SK-N-SH (cell line): ENCODE measurements at regions not wholly inside any gene's neighbourhood (a gene's known extent, or its start where the extent isn't known, plus 50 kb on each side); places are given as distances from the start of the nearest gene placed in this dataset.

Experiments used
- CTCF ChIA-PET: fragments of 300-600, 350-600 bp; formaldehyde crosslinking; extraction: SDS; loops from one replicate; lab custom pipeline; 2021; lab: Yijun Ruan, JAX
- POLR2A ChIA-PET: fragments of 350-600 bp; sonication (Branson Sonifier 250); formaldehyde crosslinking; extraction: SDS; loops from one replicate; lab custom pipeline; 2020; ENCODE audit warnings: antibody characterized with exemption, inconsistent platforms; lab: Yijun Ruan, JAX
- DNase-seq: peaks from one replicate; pipeline ENCODE4 v3.0.0; 2012
- H2AFZ ChIP-seq: fragments of 200-600 bp; sonication (generic); 2 replicates; pipeline ENCODE4 v1.8.1; 2016; ENCODE audit warnings: antibody characterized with exemption, mild to moderate bottlenecking, low read depth
- H3F3A ChIP-seq: fragments of 200-600 bp; sonication (generic); replicated peaks from 2 replicates; pipeline ENCODE3; 2016; ENCODE audit warnings: antibody characterized with exemption, mild to moderate bottlenecking; ENCODE audit not compliant: insufficient read depth
- H3K27ac ChIP-seq, 2 experiments: fragments of 200-500 bp in 1 of 2; fragments of 200-600 bp in 1 of 2; sonication (Bioruptor generic) in 1 of 2; sonication (generic), shearing (Covaris generic) in 1 of 2; 2 replicates each; pipeline versions ENCODE4 v1.5.1 to v1.6.1; 2014 to 2016; ENCODE audit warnings: low read depth in 2 of 2, inconsistent platforms in 1 of 2, low read length in 1 of 2, mild to moderate bottlenecking in 1 of 2, mixed read lengths in 1 of 2
- H3K27me3 ChIP-seq: fragments of 200-600 bp; sonication (generic), shearing (Covaris generic); 2 replicates; pipeline ENCODE4 v1.6.1; 2016; ENCODE audit warnings: mixed run types; ENCODE audit not compliant: insufficient read depth
- H3K36me3 ChIP-seq, 2 experiments: fragments of 200-500 bp in 1 of 2; fragments of 200-600 bp in 1 of 2; sonication (Bioruptor generic) in 1 of 2; sonication (generic) in 1 of 2; replicated peaks in 1 of 2; 2 replicates each; pipeline versions ENCODE3 to v1.5.1; 2014 to 2016; ENCODE audit warnings: low read length in 1 of 2, mild to moderate bottlenecking in 1 of 2; ENCODE audit not compliant: insufficient read depth in 2 of 2, control insufficient read depth in 1 of 2
- H3K4me1 ChIP-seq, 2 experiments: fragments of 200-500 bp in 1 of 2; fragments of 200-600 bp in 1 of 2; sonication (Bioruptor generic) in 1 of 2; sonication (generic), shearing (Covaris generic) in 1 of 2; 2 replicates each; pipeline versions ENCODE4 v1.5.1 to v1.6.1; 2014 to 2016; ENCODE audit warnings: low read depth in 1 of 2, low read length in 1 of 2, mixed run types in 1 of 2; ENCODE audit not compliant: insufficient read depth in 2 of 2, control insufficient read depth in 1 of 2
- H3K4me2 ChIP-seq: fragments of 200-600 bp; sonication (generic), shearing (Covaris generic); 2 replicates; pipeline ENCODE4 v1.6.1; 2017; ENCODE audit warnings: mixed run types
- H3K4me3 ChIP-seq, 2 experiments: fragments of 200-500 bp in 1 of 2; fragments of 200-600 bp in 1 of 2; sonication (Bioruptor generic) in 1 of 2; sonication (generic), shearing (Covaris generic) in 1 of 2; 2 replicates each; pipeline versions ENCODE4 v1.5.1 to v1.8.1; 2014 to 2016; ENCODE audit warnings: low read depth in 2 of 2, inconsistent platforms in 1 of 2, low read length in 1 of 2, mild to moderate bottlenecking in 1 of 2, mixed read lengths in 1 of 2, moderate library complexity in 1 of 2
- H3K79me2 ChIP-seq: fragments of 200-600 bp; sonication (generic); 2 replicates; pipeline ENCODE4 v1.8.1; 2017; ENCODE audit warnings: mild to moderate bottlenecking; ENCODE audit not compliant: insufficient read depth
- H3K9ac ChIP-seq: fragments of 200-600 bp; sonication (generic); 2 replicates; pipeline ENCODE4 v1.6.1; 2017; ENCODE audit warnings: mixed run types
- H3K9me2 ChIP-seq: fragments of 200-600 bp; sonication (generic); 2 replicates; pipeline ENCODE4 v1.6.1; 2017; ENCODE audit warnings: mixed run types
- H3K9me3 ChIP-seq: fragments of 200-600 bp; sonication (generic); 2 replicates; pipeline ENCODE4 v1.6.1; 2017; ENCODE audit warnings: mixed run types, mild to moderate bottlenecking, moderate library complexity
- H4K20me1 ChIP-seq: fragments of 200-600 bp; sonication (generic); 2 replicates; pipeline ENCODE4 v1.6.1; 2017; ENCODE audit warnings: mild to moderate bottlenecking, mixed run types; ENCODE audit not compliant: insufficient read depth
- EP300 ChIP-seq, 2 experiments: IDR thresholded peaks; 2 replicates each; pipeline versions ENCODE4 v1.4.0 to v1.6.1; 2012; ENCODE audit warnings: borderline replicate concordance in 1 of 2, low read depth in 1 of 2, low read length in 1 of 2
- FOXJ3 ChIP-seq: sonication (generic); formaldehyde crosslinking; IDR thresholded peaks from 2 replicates; pipeline ENCODE4 v1.5.1; 2020; ENCODE audit warnings: mild to moderate bottlenecking, missing genetic modification reagents
- GATA2 ChIP-seq: sonication (generic); formaldehyde crosslinking; IDR thresholded peaks from 2 replicates; pipeline ENCODE4 v1.5.0; 2020; ENCODE audit warnings: mild to moderate bottlenecking, missing genetic modification reagents
- NFIC ChIP-seq: IDR thresholded peaks from 2 replicates; pipeline ENCODE4 v1.4.0; 2012; ENCODE audit warnings: borderline replicate concordance
- RFX5 ChIP-seq: IDR thresholded peaks from 2 replicates; pipeline ENCODE4 v1.6.1; 2012; ENCODE audit warnings: mild to moderate bottlenecking, improper control_type of control experiment, low read length
- SMC3 ChIP-seq: IDR thresholded peaks from 2 replicates; pipeline ENCODE4 v1.6.1; 2012; ENCODE audit warnings: low read depth, low read length, improper control_type of control experiment
- TAF1 ChIP-seq: IDR thresholded peaks from 2 replicates; pipeline ENCODE4 v1.6.1; 2012; ENCODE audit warnings: low read depth, mild to moderate bottlenecking, low read length, moderate library complexity, borderline replicate concordance
- TEAD4 ChIP-seq: IDR thresholded peaks from 2 replicates; pipeline ENCODE4 v1.4.0; 2012; ENCODE audit warnings: mild to moderate bottlenecking, borderline replicate concordance; ENCODE audit not compliant: insufficient read depth
- WGBS: methylation state at CpG from one replicate; pipeline ENCODE4 v1.1.6; 2017; ENCODE audit warnings: low lambda C conversion rate; 5-methylcytosine and 5-hydroxymethylcytosine counted together
- TF ChIP-seq, protein P1 (sequence below): fragments of 150-350 bp; IDR thresholded peaks from 2 replicates; pipeline ENCODE4 v1.6.1; 2016; ENCODE audit warnings: mild to moderate bottlenecking, low read depth, low read length
- TF ChIP-seq, protein P2 (sequence below): IDR thresholded peaks from 2 replicates; pipeline ENCODE4 v1.4.0; 2012; ENCODE audit warnings: low read depth, borderline replicate concordance
- TF ChIP-seq, protein P3 (sequence below): fragments of 150-350 bp; IDR thresholded peaks from 2 replicates; pipeline ENCODE4 v1.6.1; 2017; ENCODE audit warnings: antibody characterized with exemption, low read length, low read depth, borderline replicate concordance
- TF ChIP-seq, protein P4 (sequence below): fragments of 200-600 bp; sonication (generic); IDR thresholded peaks from 2 replicates; pipeline ENCODE4 v1.6.1; 2017; ENCODE audit warnings: antibody characterized with exemption, mild to moderate bottlenecking, moderate library complexity

DNA sequence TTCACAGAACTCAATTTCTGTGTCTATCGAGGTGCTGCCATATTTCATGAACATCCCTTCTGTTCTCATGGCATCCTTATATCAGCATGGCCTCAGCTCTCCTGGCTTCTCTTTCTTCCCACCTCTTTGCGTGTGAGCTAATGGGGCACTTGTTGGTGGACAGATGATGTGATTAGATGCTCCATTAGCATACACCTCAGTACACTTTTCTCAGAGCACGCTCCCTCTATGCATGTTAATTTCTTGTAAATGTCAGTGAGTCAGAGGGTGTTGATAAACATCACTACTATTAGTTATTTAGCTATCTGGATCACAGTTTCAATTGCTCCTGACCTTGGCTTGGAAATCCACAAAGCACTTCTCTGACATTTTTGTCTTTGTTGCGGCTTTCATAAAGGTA, 159.4 kb downstream of the CD8B2 start:
- no peaks in the 10 kb centered on the region for H3K9me2 ChIP-seq
- no peaks in the 10 kb centered on the region for H3K27me3 ChIP-seq
- no peaks in the 10 kb centered on the region for H3F3A ChIP-seq
- H3K27ac ChIP-seq, result no peak overlapping the region
- H2AFZ ChIP-seq, result no peak overlapping the region
- peaks cover 0 to 5% of the 10 kb centered on the region in 2 experiments; a peak in 1 of 4 replicates for H3K4me1 ChIP-seq
- H3K79me2 ChIP-seq, result no peaks in the 10 kb centered on the region
- H3K4me3 ChIP-seq, result no peak overlapping the region
- no peak for DNase-seq
- no peak overlapping the region for H3K9ac ChIP-seq
- no peaks in the 10 kb centered on the region for H4K20me1 ChIP-seq
- H3K9me3 ChIP-seq, result no peaks in the 10 kb centered on the region
- no peak overlapping the region for H3K4me2 ChIP-seq
- TF ChIP-seq TAF1, result no peak
- TF ChIP-seq FOXJ3 (CRISPR knock-in tag), result no peak
- no peak for TF ChIP-seq TEAD4
- TF ChIP-seq, protein P1, sequence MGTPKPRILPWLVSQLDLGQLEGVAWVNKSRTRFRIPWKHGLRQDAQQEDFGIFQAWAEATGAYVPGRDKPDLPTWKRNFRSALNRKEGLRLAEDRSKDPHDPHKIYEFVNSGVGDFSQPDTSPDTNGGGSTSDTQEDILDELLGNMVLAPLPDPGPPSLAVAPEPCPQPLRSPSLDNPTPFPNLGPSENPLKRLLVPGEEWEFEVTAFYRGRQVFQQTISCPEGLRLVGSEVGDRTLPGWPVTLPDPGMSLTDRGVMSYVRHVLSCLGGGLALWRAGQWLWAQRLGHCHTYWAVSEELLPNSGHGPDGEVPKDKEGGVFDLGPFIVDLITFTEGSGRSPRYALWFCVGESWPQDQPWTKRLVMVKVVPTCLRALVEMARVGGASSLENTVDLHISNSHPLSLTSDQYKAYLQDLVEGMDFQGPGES, result no peak
- TF ChIP-seq SMC3, result no peak
- no peak for TF ChIP-seq GATA2 (CRISPR knock-in tag)
- TF ChIP-seq, protein P2, sequence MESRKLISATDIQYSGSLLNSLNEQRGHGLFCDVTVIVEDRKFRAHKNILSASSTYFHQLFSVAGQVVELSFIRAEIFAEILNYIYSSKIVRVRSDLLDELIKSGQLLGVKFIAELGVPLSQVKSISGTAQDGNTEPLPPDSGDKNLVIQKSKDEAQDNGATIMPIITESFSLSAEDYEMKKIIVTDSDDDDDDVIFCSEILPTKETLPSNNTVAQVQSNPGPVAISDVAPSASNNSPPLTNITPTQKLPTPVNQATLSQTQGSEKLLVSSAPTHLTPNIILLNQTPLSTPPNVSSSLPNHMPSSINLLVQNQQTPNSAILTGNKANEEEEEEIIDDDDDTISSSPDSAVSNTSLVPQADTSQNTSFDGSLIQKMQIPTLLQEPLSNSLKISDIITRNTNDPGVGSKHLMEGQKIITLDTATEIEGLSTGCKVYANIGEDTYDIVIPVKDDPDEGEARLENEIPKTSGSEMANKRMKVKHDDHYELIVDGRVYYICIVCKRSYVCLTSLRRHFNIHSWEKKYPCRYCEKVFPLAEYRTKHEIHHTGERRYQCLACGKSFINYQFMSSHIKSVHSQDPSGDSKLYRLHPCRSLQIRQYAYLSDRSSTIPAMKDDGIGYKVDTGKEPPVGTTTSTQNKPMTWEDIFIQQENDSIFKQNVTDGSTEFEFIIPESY, result no peak
- no peak for TF ChIP-seq NFIC
- TF ChIP-seq RFX5, result no peak
- TF ChIP-seq EP300 (IDR thresholded peaks at IDR 0.05; ENCODE audit: borderline replicate concordance in 1 of 2, low read depth in 1 of 2, low read length in 1 of 2), result no peak
- TF ChIP-seq, protein P3, sequence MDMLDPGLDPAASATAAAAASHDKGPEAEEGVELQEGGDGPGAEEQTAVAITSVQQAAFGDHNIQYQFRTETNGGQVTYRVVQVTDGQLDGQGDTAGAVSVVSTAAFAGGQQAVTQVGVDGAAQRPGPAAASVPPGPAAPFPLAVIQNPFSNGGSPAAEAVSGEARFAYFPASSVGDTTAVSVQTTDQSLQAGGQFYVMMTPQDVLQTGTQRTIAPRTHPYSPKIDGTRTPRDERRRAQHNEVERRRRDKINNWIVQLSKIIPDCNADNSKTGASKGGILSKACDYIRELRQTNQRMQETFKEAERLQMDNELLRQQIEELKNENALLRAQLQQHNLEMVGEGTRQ, result no peak
- TF ChIP-seq, protein P4, sequence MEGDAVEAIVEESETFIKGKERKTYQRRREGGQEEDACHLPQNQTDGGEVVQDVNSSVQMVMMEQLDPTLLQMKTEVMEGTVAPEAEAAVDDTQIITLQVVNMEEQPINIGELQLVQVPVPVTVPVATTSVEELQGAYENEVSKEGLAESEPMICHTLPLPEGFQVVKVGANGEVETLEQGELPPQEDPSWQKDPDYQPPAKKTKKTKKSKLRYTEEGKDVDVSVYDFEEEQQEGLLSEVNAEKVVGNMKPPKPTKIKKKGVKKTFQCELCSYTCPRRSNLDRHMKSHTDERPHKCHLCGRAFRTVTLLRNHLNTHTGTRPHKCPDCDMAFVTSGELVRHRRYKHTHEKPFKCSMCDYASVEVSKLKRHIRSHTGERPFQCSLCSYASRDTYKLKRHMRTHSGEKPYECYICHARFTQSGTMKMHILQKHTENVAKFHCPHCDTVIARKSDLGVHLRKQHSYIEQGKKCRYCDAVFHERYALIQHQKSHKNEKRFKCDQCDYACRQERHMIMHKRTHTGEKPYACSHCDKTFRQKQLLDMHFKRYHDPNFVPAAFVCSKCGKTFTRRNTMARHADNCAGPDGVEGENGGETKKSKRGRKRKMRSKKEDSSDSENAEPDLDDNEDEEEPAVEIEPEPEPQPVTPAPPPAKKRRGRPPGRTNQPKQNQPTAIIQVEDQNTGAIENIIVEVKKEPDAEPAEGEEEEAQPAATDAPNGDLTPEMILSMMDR, result no peak
- WGBS, result 43% methylated on average over 4 of the region's 4 CpGs
- ChIA-PET POLR2A (no interaction called here), CTCF (interaction anchor here (1.0 kb wide), 1 partner anchor 8 kb away, joined by 3 read pairs; no protein-coding TSS in a partner anchor)
- H3K36me3 ChIP-seq, result no peaks in the 10 kb centered on the region
